ENCODE measurements at regions not wholly inside any gene's neighbourhood (a gene's known extent, or its start where the extent isn't known, plus 50 kb on each side); places are given as distances from the start of the nearest gene placed in this dataset.
"Not testable (repeated sequence)": the region's sequence is repeated elsewhere in the genome, so short reads cannot be mapped to it uniquely, and the experiment has no call there.

DNA sequence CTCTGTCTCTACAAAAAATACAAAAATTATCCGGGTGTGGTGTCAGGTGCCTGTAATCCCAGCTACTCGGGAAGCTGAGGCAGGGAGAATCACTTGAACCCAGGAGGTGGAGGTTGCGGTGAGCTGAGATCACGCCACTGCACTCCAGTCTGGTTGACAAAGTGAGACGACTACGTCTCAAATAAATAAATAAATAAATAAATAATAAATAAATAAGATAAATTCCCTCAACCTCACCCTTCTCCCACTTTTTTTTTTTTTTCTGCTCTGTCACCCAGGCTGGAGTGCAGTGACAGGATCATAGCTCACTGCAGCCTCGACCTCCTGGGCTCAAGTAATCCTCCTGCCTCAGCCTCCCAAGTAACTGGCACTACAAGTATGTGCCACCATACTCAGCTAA, 125.9 kb upstream of the CACNA1A start:
- not testable (repeated sequence) for TF ChIP-seq CTCF (IDR thresholded peaks at IDR 0.05 in 2 of 3, conservative IDR thresholded peaks at IDR 0.05 in 1 of 3; ENCODE audit: borderline replicate concordance in 1 of 3, insufficient read depth in 1 of 3, low read depth in 2 of 3, low read length in 2 of 3); POLR2A (IDR thresholded peaks at IDR 0.05; ENCODE audit: borderline replicate concordance, extremely low read depth, insufficient read depth, insufficient read length); CEBPB (IDR thresholded peaks at IDR 0.05; ENCODE audit: low read depth); MAX (IDR thresholded peaks at IDR 0.05); SIN3A (IDR thresholded peaks at IDR 0.05; ENCODE audit: low read depth); EZH2 (IDR thresholded peaks at IDR 0.05); POLR2AphosphoS5 (IDR thresholded peaks at IDR 0.05; ENCODE audit: low read depth, low read length); JUND (IDR thresholded peaks at IDR 0.05); EZH2phosphoT487 (IDR thresholded peaks at IDR 0.05; ENCODE audit: borderline replicate concordance); TCF7L2 (IDR thresholded peaks at IDR 0.05; ENCODE audit: borderline replicate concordance, extremely low read depth, insufficient read depth, insufficient read length); EGR1 (IDR thresholded peaks at IDR 0.05; ENCODE audit: low read depth); SP1 (IDR thresholded peaks at IDR 0.05; ENCODE audit: low read depth)
- TF ChIP-seq, protein P1, sequence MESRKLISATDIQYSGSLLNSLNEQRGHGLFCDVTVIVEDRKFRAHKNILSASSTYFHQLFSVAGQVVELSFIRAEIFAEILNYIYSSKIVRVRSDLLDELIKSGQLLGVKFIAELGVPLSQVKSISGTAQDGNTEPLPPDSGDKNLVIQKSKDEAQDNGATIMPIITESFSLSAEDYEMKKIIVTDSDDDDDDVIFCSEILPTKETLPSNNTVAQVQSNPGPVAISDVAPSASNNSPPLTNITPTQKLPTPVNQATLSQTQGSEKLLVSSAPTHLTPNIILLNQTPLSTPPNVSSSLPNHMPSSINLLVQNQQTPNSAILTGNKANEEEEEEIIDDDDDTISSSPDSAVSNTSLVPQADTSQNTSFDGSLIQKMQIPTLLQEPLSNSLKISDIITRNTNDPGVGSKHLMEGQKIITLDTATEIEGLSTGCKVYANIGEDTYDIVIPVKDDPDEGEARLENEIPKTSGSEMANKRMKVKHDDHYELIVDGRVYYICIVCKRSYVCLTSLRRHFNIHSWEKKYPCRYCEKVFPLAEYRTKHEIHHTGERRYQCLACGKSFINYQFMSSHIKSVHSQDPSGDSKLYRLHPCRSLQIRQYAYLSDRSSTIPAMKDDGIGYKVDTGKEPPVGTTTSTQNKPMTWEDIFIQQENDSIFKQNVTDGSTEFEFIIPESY (IDR thresholded peaks at IDR 0.05; ENCODE audit: extremely low read depth, insufficient replicate concordance, low read length) = not testable (repeated sequence)
- TF ChIP-seq, protein P2, sequence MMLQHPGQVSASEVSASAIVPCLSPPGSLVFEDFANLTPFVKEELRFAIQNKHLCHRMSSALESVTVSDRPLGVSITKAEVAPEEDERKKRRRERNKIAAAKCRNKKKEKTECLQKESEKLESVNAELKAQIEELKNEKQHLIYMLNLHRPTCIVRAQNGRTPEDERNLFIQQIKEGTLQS (IDR thresholded peaks at IDR 0.05) = not testable (repeated sequence)
